ENCODE measurements at regions not wholly inside any gene's neighbourhood (a gene's known extent, or its start where the extent isn't known, plus 50 kb on each side); places are given as distances from the start of the nearest gene placed in this dataset.

GRCh38 chr10:6702030-6702429, 122.0 kb upstream of the PRKCQ start:
- Mint-ChIP-seq H3K9me3 (no peaks in the 10 kb centered on the region), H3K36me3 (no peaks in the 10 kb centered on the region), H3K4me1 (peaks cover 14% of the 10 kb centered on the region), H3K27me3 (ENCODE audit: low read depth) (no peaks in the 10 kb centered on the region), H3K4me3 (no peak overlapping the region), H3K27ac (no peak overlapping the region)
- DNase-seq (ENCODE audit: low spot score) (no peak), ATAC-seq (no peak)
- ChIA-PET POLR2A (no interaction called here), CTCF (interaction anchor here (1.0 to 1.5 kb wide), 4 partner anchors 81 to 199 kb away, joined by 3 to 4 read pairs (median 4); no protein-coding TSS in a partner anchor)
- TF ChIP-seq ZNF219 (CRISPR knock-in tag; IDR thresholded peaks at IDR 0.05; ENCODE audit: borderline replicate concordance) (no peak), RELA (CRISPR knock-in tag; IDR thresholded peaks at IDR 0.05; ENCODE audit: borderline replicate concordance) (no peak), ZNF263 (CRISPR knock-in tag; IDR thresholded peaks at IDR 0.05; ENCODE audit: low read depth) (no peak), ZNF121 (CRISPR knock-in tag; IDR thresholded peaks at IDR 0.05) (no peak), NR3C1 (CRISPR knock-in tag; conservative IDR thresholded peaks at IDR 0.05; ENCODE audit: low read depth) (no peak), FOXK1 (CRISPR knock-in tag; IDR thresholded peaks at IDR 0.05) (no peak), CREB1 (CRISPR knock-in tag; IDR thresholded peaks at IDR 0.05) (no peak), ESRRA (CRISPR knock-in tag; IDR thresholded peaks at IDR 0.05; ENCODE audit: borderline replicate concordance) (no peak), PRDM15 (CRISPR knock-in tag; IDR thresholded peaks at IDR 0.05) (no peak), SMAD4 (CRISPR knock-in tag; IDR thresholded peaks at IDR 0.05) (no peak), ZBTB21 (CRISPR knock-in tag; IDR thresholded peaks at IDR 0.05; ENCODE audit: borderline replicate concordance) (no peak), PREB (CRISPR knock-in tag; IDR thresholded peaks at IDR 0.05; ENCODE audit: borderline replicate concordance) (no peak), TEAD4 (CRISPR knock-in tag; IDR thresholded peaks at IDR 0.05) (no peak)

GRCh38 chr10:6701289-6701688, 121.2 kb upstream of the PRKCQ start:
- no peak overlapping the region for H3K27ac Mint-ChIP-seq
- H3K4me3 Mint-ChIP-seq = no peak overlapping the region
- H3K9me3 Mint-ChIP-seq = no peaks in the 10 kb centered on the region
- no peaks in the 10 kb centered on the region for H3K27me3 Mint-ChIP-seq (ENCODE audit: low read depth)
- POLR2A ChIA-PET = no interaction called here
- CTCF ChIA-PET = interaction anchor here (0.6 to 1.6 kb wide), 12 partner anchors 8 to 420 kb away, joined by 3 to 7 read pairs (median 3); no protein-coding TSS in a partner anchor
- ATAC-seq (peak; percentile 92), DNase-seq (ENCODE audit: low spot score) (peak; percentile 45)
- peaks cover 14% of the 10 kb centered on the region for H3K4me1 Mint-ChIP-seq
- no peaks in the 10 kb centered on the region for H3K36me3 Mint-ChIP-seq
- TF ChIP-seq ZNF425 (CRISPR knock-in tag; conservative IDR thresholded peaks at IDR 0.05) (no peak), OVOL2 (CRISPR knock-in tag; IDR thresholded peaks at IDR 0.05; ENCODE audit: borderline replicate concordance) (no peak), FOXP1 (CRISPR knock-in tag; IDR thresholded peaks at IDR 0.05; ENCODE audit: borderline replicate concordance) (no peak), ZBTB43 (CRISPR knock-in tag; IDR thresholded peaks at IDR 0.05) (no peak), PRDM15 (CRISPR knock-in tag; IDR thresholded peaks at IDR 0.05) (no peak), ZNF532 (CRISPR knock-in tag; IDR thresholded peaks at IDR 0.05; ENCODE audit: borderline replicate concordance) (no peak), NR2C2 (CRISPR knock-in tag; IDR thresholded peaks at IDR 0.05) (no peak)
